ENCODE measurements at regions not wholly inside any gene's neighbourhood (a gene's known extent, or its start where the extent isn't known, plus 50 kb on each side); places are given as distances from the start of the nearest gene placed in this dataset.

DNA sequence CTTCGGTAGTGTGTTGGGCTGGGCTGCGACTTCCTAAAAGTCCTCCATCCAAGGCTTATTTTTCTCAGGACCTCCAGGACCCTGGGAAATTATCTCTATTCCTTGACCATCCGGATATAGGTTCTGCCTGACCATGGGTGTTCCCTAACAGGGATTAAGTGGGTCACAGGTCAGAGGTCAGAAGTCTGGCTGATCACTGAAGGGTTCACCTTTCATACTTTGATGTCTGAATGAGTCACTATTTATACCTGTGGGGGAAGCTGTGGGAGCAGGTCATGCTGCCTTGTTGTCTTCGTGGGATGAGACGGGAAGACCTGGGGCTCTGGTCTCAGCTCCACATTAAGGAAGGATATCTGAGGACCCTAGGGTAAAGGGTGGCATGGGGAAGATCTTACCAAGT, 65.0 kb upstream of the ETV3 start:
- H3K4me3 ChIP-seq (ENCODE audit: low read depth, low read length), result no peak overlapping the region
- TF ChIP-seq, protein P1, sequence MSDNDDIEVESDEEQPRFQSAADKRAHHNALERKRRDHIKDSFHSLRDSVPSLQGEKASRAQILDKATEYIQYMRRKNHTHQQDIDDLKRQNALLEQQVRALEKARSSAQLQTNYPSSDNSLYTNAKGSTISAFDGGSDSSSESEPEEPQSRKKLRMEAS (IDR thresholded peaks at IDR 0.05; ENCODE audit: low read depth, low read length), result no peak
- TF ChIP-seq MYC (IDR thresholded peaks at IDR 0.05; ENCODE audit: low read depth, low read length), result no peak
- no peak for TF ChIP-seq CTCF (IDR thresholded peaks at IDR 0.05; ENCODE audit: low read depth, low read length)
- no peak for TF ChIP-seq POLR2A (IDR thresholded peaks at IDR 0.05; ENCODE audit: extremely low read depth, insufficient read length)
- no peak for DNase-seq (ENCODE audit: low read depth)

DNA sequence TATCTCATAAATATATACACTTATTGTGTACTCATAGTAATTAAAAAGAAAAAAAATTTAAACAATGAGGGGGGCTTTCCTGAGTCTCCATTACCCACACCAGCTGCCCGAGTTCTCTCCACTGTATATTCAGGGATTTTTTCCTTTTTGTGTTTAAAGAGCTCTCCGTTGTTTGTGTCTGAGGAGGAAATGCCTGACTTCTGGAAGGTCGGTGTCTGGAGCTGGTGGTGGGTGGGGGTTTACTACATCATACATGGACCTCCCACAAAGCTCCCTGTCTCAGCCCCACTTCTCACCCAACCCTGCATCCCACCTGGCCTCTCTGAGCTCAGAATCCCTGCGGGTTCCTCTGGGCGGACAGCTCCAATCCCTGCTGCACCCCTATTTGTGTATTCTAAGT, 64.1 kb upstream of the ETV3 start:
- H3K4me3 ChIP-seq (ENCODE audit: low read depth, low read length), result no peak overlapping the region
- DNase-seq (ENCODE audit: low read depth), result no peak
- TF ChIP-seq MYC (IDR thresholded peaks at IDR 0.05; ENCODE audit: low read depth, low read length) (no peak), CTCF (IDR thresholded peaks at IDR 0.05; ENCODE audit: low read depth, low read length) (no peak), POLR2A (IDR thresholded peaks at IDR 0.05; ENCODE audit: extremely low read depth, insufficient read length) (no peak)
- TF ChIP-seq, protein P1 (IDR thresholded peaks at IDR 0.05; ENCODE audit: low read depth, low read length), result no peak

GRCh38 chr1:157201767-157202166, 63.6 kb upstream of the ETV3 start:
- TF ChIP-seq MYC (IDR thresholded peaks at IDR 0.05; ENCODE audit: low read depth, low read length) (no peak), CTCF (IDR thresholded peaks at IDR 0.05; ENCODE audit: low read depth, low read length) (no peak), POLR2A (IDR thresholded peaks at IDR 0.05; ENCODE audit: extremely low read depth, insufficient read length) (no peak)
- TF ChIP-seq, protein P1 (IDR thresholded peaks at IDR 0.05; ENCODE audit: low read depth, low read length), result no peak
- H3K4me3 ChIP-seq (ENCODE audit: low read depth, low read length), result no peak overlapping the region
- DNase-seq (ENCODE audit: low read depth), result no peak

DNA sequence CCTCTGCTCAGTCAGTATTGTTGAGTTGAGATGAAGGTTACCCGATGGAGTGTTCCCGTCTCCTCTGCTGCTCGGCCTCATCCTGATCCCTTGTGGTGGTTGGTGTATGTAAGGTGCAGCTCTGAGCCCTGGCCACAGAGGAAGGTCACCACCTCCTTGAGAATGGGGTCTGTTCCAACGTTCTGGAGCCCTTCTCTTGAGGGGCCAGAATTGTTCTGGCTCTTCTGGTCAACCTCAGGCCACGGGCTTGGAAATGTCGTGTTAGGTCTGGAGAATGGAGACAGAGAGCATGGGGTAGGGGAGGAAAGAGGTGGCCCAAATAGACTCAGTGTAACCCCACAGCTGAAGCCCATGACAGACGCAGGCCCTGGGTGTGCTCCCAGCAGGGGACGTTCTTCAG, 62.3 kb upstream of the ETV3 start:
- TF ChIP-seq, protein P1 (IDR thresholded peaks at IDR 0.05; ENCODE audit: low read depth, low read length), result no peak
- TF ChIP-seq MYC (IDR thresholded peaks at IDR 0.05; ENCODE audit: low read depth, low read length) (no peak), CTCF (IDR thresholded peaks at IDR 0.05; ENCODE audit: low read depth, low read length) (no peak), POLR2A (IDR thresholded peaks at IDR 0.05; ENCODE audit: extremely low read depth, insufficient read length) (no peak)
- no peak for DNase-seq (ENCODE audit: low read depth)
- H3K4me3 ChIP-seq (ENCODE audit: low read depth, low read length), result no peak overlapping the region

DNA sequence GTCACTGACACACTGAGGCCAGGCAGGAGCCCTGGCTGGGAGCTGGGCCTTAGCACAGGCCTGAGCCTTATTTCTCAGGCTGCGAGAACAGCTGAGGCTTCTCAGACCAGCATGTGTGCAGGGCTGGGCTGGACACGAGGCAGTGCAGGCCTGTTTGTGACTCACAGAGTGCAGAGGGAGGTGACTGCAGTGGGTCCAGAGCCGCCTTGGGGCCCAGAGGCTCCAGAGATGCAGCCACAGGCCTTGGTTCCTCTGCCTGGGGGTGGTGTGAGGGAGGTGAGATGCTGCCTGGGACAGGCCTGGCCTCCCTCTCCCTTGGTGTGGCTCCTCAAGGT, 61.2 kb upstream of the ETV3 start:
- H3K4me3 ChIP-seq (ENCODE audit: low read depth, low read length), result no peak overlapping the region
- TF ChIP-seq MYC (IDR thresholded peaks at IDR 0.05; ENCODE audit: low read depth, low read length), result no peak
- TF ChIP-seq, protein P1 (IDR thresholded peaks at IDR 0.05; ENCODE audit: low read depth, low read length), result no peak
- TF ChIP-seq CTCF (IDR thresholded peaks at IDR 0.05; ENCODE audit: low read depth, low read length), result no peak
- TF ChIP-seq POLR2A (IDR thresholded peaks at IDR 0.05; ENCODE audit: extremely low read depth, insufficient read length), result no peak
- DNase-seq (ENCODE audit: low read depth), result no peak

Data from NB4 (cell line).